Gastroesophageal sphincter (tissue), 4 donors: ENCODE measurements at regions not wholly inside any gene's neighbourhood (a gene's known extent, or its start where the extent isn't known, plus 50 kb on each side); places are given as distances from the start of the nearest gene placed in this dataset.

Experiments
- ATAC-seq: fragments of 150-250 bp; one replicate; pipeline ENCODE4 v1.9.1; 2016; ENCODE audit warnings: mild to moderate bottlenecking, moderate library complexity
- H3K27ac ChIP-seq, 4 donors: fragments of 200-600 bp; sonication (generic) in 3 of 4; 1 replicate in 3 of 4; 2 replicates in 1 of 4; pipeline ENCODE4 v1.5.1; 2016 to 2019
- H3K27me3 ChIP-seq: fragments of 200-600 bp; sonication (generic); one replicate; pipeline ENCODE4 v1.5.1; 2019
- H3K36me3 ChIP-seq, 2 donors: fragments of 200-600 bp; sonication (generic); one replicate each; pipeline ENCODE4 v1.5.1; 2019; ENCODE audit warnings: control low read depth in 1 of 2
- H3K4me1 ChIP-seq, 3 donors: fragments of 200-600 bp; sonication (generic); 1 replicate in 2 of 3; 2 replicates in 1 of 3; pipeline ENCODE4 v1.5.1; 2016 to 2019; ENCODE audit warnings: control low read depth in 2 of 3
- H3K4me3 ChIP-seq, 2 donors: fragments of 200-600 bp; sonication (generic); one replicate each; pipeline ENCODE4 v1.5.1; 2019; ENCODE audit warnings: mild to moderate bottlenecking in 1 of 2, moderate library complexity in 1 of 2
- H3K9me3 ChIP-seq, 3 donors: fragments of 200-600 bp; sonication (generic); one replicate each; pipeline ENCODE4 v1.5.1; 2017 to 2019; ENCODE audit warnings: control low read depth in 2 of 3
- CTCF ChIP-seq, 4 experiments: fragments of 200-600 bp in 2 of 4; fragments of 450-650 bp in 2 of 4; sonication (generic) in 1 of 4; IDR thresholded peaks; one replicate each; pipeline ENCODE4 v1.5.1; 2017 to 2019; ENCODE audit warnings: antibody characterized with exemption in 4 of 4, mild to moderate bottlenecking in 2 of 4, moderate library complexity in 2 of 4
- EP300 ChIP-seq: sonication (generic); formaldehyde crosslinking; IDR thresholded peaks from one replicate; pipeline ENCODE4 v1.6.1; 2017; ENCODE audit warnings: antibody characterized with exemption, mild to moderate bottlenecking
- POLR2A ChIP-seq, 2 donors: fragments of 450-650 bp; IDR thresholded peaks; one replicate each; pipeline ENCODE4 v1.6.1; 2017; ENCODE audit warnings: antibody characterized with exemption in 2 of 2, mild to moderate bottlenecking in 2 of 2, moderate library complexity in 1 of 2
- POLR2AphosphoS5 ChIP-seq: sonication (generic); formaldehyde crosslinking; IDR thresholded peaks from one replicate; pipeline ENCODE4 v1.6.1; 2017; ENCODE audit warnings: antibody characterized with exemption
- WGBS, 2 donors: methylation state at CpG; one replicate each; pipeline ENCODE4 v1.1.5; 2018; ENCODE audit warnings: low coverage in 1 of 2; 5-methylcytosine and 5-hydroxymethylcytosine counted together

DNA sequence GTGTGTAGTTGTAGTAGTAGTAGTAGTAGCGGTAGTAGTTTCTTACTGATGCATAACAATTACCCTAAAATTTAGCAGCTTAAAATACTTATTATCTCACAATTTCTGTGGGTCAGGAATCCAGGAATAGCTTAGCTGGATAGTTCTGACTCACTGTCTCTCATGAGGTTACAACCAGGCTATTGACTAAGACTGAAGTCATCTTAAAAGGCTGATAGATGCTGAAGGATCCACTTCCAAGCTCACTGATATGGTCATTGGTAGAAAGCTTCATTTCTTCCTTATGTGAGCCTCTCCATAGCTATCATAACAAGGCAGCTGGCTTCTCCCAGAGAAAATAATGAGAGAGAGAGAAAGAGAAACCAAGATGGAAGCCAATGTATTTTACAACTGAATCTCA, 147.5 kb upstream of the FBXL17 start:
- ATAC-seq = no peak
- no peaks in the 10 kb centered on the region for H3K27me3 ChIP-seq
- H3K4me3 ChIP-seq = no peak overlapping the region
- H3K36me3 ChIP-seq = no peaks in the 10 kb centered on the region
- WGBS, 2 donors = 0 to 100% methylated on average over 1 of the region's 1 CpG
- TF ChIP-seq EP300 (no peak), POLR2AphosphoS5 (no peak), POLR2A (IDR thresholded peaks at IDR 0.05) (no peak), CTCF (IDR thresholded peaks at IDR 0.05) (no peak)
- H3K27ac ChIP-seq = no peak overlapping the region
- no peaks in the 10 kb centered on the region for H3K9me3 ChIP-seq
- no peaks in the 10 kb centered on the region for H3K4me1 ChIP-seq

GRCh38 chr5:108528655-108529054, 146.8 kb upstream of the FBXL17 start:
- no peaks in the 10 kb centered on the region for H3K36me3 ChIP-seq
- no peaks in the 10 kb centered on the region for H3K4me1 ChIP-seq
- no peak overlapping the region for H3K27ac ChIP-seq
- no peaks in the 10 kb centered on the region for H3K27me3 ChIP-seq
- WGBS, 2 donors = 44 to 60% methylated on average over 1 of the region's 1 CpG
- H3K4me3 ChIP-seq = no peak overlapping the region
- TF ChIP-seq POLR2AphosphoS5 (no peak), POLR2A (IDR thresholded peaks at IDR 0.05) (no peak), CTCF (IDR thresholded peaks at IDR 0.05) (no peak), EP300 (no peak)
- no peaks in the 10 kb centered on the region for H3K9me3 ChIP-seq
- ATAC-seq = no peak

GRCh38 chr5:108524564-108524963, 142.7 kb upstream of the FBXL17 start:
- no peaks in the 10 kb centered on the region for H3K9me3 ChIP-seq
- no peak for TF ChIP-seq POLR2AphosphoS5
- TF ChIP-seq EP300 = no peak
- no peak for TF ChIP-seq CTCF (IDR thresholded peaks at IDR 0.05)
- TF ChIP-seq POLR2A (IDR thresholded peaks at IDR 0.05) = no peak
- H3K27me3 ChIP-seq = no peaks in the 10 kb centered on the region
- H3K27ac ChIP-seq = no peak overlapping the region
- H3K4me1 ChIP-seq = no peaks in the 10 kb centered on the region
- H3K4me3 ChIP-seq = no peak overlapping the region
- no peak for ATAC-seq
- no peaks in the 10 kb centered on the region for H3K36me3 ChIP-seq

- no peaks in the 10 kb centered on the region for H3K36me3 ChIP-seq
- H3K4me3 ChIP-seq = no peak overlapping the region
- ATAC-seq = no peak
- no peaks in the 10 kb centered on the region for H3K4me1 ChIP-seq
- no peak overlapping the region for H3K27ac ChIP-seq
- no peaks in the 10 kb centered on the region for H3K27me3 ChIP-seq
- TF ChIP-seq CTCF (IDR thresholded peaks at IDR 0.05) = no peak
- TF ChIP-seq POLR2A (IDR thresholded peaks at IDR 0.05) = no peak
- TF ChIP-seq POLR2AphosphoS5 = no peak
- no peak for TF ChIP-seq EP300
- H3K9me3 ChIP-seq = no peaks in the 10 kb centered on the region
Observed at GRCh38 chr5:108523360-108523759, 141.5 kb upstream of the FBXL17 start.

DNA sequence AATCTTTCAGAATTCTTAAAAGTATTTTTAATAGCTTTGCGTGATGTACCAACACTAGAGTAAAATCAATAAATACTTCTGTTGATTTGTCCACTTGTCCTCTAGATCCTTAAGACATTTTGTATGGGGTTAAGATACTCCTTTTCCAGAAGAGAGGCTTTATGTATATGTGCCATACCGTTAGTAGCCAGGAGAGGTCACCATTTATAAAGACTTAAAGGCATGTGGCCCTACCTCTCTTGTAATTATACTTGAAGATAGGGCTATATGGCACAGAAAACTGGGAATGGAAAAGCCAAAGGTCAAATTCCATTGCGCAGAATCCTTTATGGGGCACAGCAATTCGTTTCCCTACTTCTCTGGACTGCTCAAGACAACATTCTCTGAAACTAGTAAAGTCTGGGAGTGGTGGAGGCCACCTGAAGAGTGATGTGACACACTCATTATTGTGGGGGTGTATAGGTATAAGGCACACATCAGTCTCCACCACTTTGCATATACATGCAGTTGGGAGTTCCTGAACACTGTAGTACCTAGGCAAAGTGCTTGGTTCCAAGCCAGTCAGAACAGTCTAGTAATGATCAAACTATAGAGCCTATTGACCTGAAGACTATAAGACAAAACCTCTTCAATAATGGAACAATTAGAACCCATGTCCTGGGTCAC, 140.1 kb upstream of the FBXL17 start:
- no peak overlapping the region for H3K27ac ChIP-seq
- WGBS, 2 donors = 17 to 37% methylated on average over 3 to 4 of the region's 4 CpGs
- H3K36me3 ChIP-seq = no peaks in the 10 kb centered on the region
- TF ChIP-seq POLR2A (IDR thresholded peaks at IDR 0.05) (no peak), POLR2AphosphoS5 (no peak), CTCF (IDR thresholded peaks at IDR 0.05) (peak; percentile 28 to 59 (median 42))
- H3K9me3 ChIP-seq = no peaks in the 10 kb centered on the region
- ATAC-seq = peak; percentile 51
- no peak overlapping the region for H3K4me3 ChIP-seq
- H3K27me3 ChIP-seq = no peaks in the 10 kb centered on the region
- no peaks in the 10 kb centered on the region for H3K4me1 ChIP-seq
